COLO668 (cell line): ENCODE measurements at regions not wholly inside any gene's neighbourhood (a gene's known extent, or its start where the extent isn't known, plus 50 kb on each side); places are given as distances from the start of the nearest gene placed in this dataset.

Source experiments
- DNase-seq: peaks from one replicate; lab custom pipeline; 2025; ENCODE audit not compliant: unreplicated experiment; lab: John Stamatoyannopoulos, UW

- no peak for DNase-seq
These were observed 2271.0 kb upstream of the C9orf72 start for GRCh38 chr9:29844251-29844650.

GRCh38 chr9:29850664-29851063 is 2277.4 kb upstream of the C9orf72 start:
- no peak for DNase-seq

- DNase-seq: no peak
These were observed 2288.5 kb upstream of the C9orf72 start for GRCh38 chr9:29861803-29862202.

- DNase-seq: no peak
These were observed 2292.6 kb upstream of the C9orf72 start for GRCh38 chr9:29865764-29866313.

GRCh38 chr9:29866556-29866955 is 2293.3 kb upstream of the C9orf72 start:
- DNase-seq: no peak

- no peak for DNase-seq
These were observed 2300.3 kb upstream of the C9orf72 start for GRCh38 chr9:29873579-29873978.

GRCh38 chr9:29875547-29875946 is 2302.3 kb upstream of the C9orf72 start:
- no peak for DNase-seq

GRCh38 chr9:29882767-29883166 is 2309.5 kb upstream of the C9orf72 start:
- DNase-seq: no peak

- no peak for DNase-seq
These were observed 2332.8 kb upstream of the C9orf72 start for GRCh38 chr9:29906065-29906464.

GRCh38 chr9:29928072-29928471 is 2354.8 kb upstream of the C9orf72 start:
- no peak for DNase-seq

GRCh38 chr9:29939559-29939958 is 2366.3 kb upstream of the C9orf72 start:
- DNase-seq: no peak

- no peak for DNase-seq
These were observed 2371.7 kb upstream of the C9orf72 start for GRCh38 chr9:29945012-29945411.

GRCh38 chr9:29958469-29958868 is 2385.2 kb upstream of the C9orf72 start:
- DNase-seq: no peak

- no peak for DNase-seq
These were observed 2392.6 kb upstream of the C9orf72 start for GRCh38 chr9:29965834-29966233.

GRCh38 chr9:29966247-29966646 is 2393.0 kb upstream of the C9orf72 start:
- DNase-seq: no peak

- DNase-seq: no peak
These were observed 2395.6 kb upstream of the C9orf72 start for GRCh38 chr9:29968831-29969230.

- no peak for DNase-seq
These were observed 2396.1 kb upstream of the C9orf72 start for GRCh38 chr9:29969408-29969807.

- DNase-seq: no peak
These were observed 2396.8 kb upstream of the C9orf72 start for GRCh38 chr9:29969856-29970647.

GRCh38 chr9:29974197-29974596 is 2400.9 kb upstream of the C9orf72 start:
- DNase-seq: no peak

GRCh38 chr9:29976981-29977380 is 2403.7 kb upstream of the C9orf72 start:
- no peak for DNase-seq

- DNase-seq: no peak
These were observed 2403.4 kb upstream of the ACO1 start for GRCh38 chr9:29981013-29981412.

GRCh38 chr9:29999645-30000044 is 2384.8 kb upstream of the ACO1 start:
- no peak for DNase-seq

- DNase-seq: no peak
These were observed 2373.8 kb upstream of the ACO1 start for GRCh38 chr9:30010691-30011090.
